H9 (cell line): ENCODE measurements at regions not wholly inside any gene's neighbourhood (a gene's known extent, or its start where the extent isn't known, plus 50 kb on each side); places are given as distances from the start of the nearest gene placed in this dataset.
"Not testable (repeated sequence)": the region's sequence is repeated elsewhere in the genome, so short reads cannot be mapped to it uniquely, and the experiment has no call there.

Source experiments
- DNase-seq: peaks from one replicate; pipeline ENCODE4 v3.0.0-alpha.2; 2017
- H2AFZ ChIP-seq: one replicate; pipeline ENCODE4 v1.6.1; 2013; ENCODE audit warnings: mild to moderate bottlenecking, low read length, control low read depth, moderate library complexity
- H2AK5ac ChIP-seq: 2 replicates; pipeline ENCODE4 v1.6.1; 2013; ENCODE audit warnings: low read length, control low read depth, mixed read lengths; ENCODE audit not compliant: insufficient read length
- H2BK120ac ChIP-seq: one replicate; pipeline ENCODE4 v1.6.1; 2013; ENCODE audit warnings: low read depth, mild to moderate bottlenecking, low read length, control low read depth, inconsistent platforms; ENCODE audit not compliant: poor library complexity, severe bottlenecking
- H2BK12ac ChIP-seq: 2 replicates; pipeline ENCODE4 v1.6.1; 2013; ENCODE audit warnings: low read length, control low read depth, mixed read lengths, low read depth; ENCODE audit not compliant: insufficient read length
- H2BK15ac ChIP-seq: 2 replicates; pipeline ENCODE4 v1.6.1; 2013; ENCODE audit warnings: low read depth, low read length, control low read depth
- H2BK20ac ChIP-seq: one replicate; pipeline ENCODE4 v1.6.1; 2013; ENCODE audit warnings: low read depth, mild to moderate bottlenecking, low read length, control low read depth, inconsistent platforms; ENCODE audit not compliant: poor library complexity, severe bottlenecking
- H2BK5ac ChIP-seq: 2 replicates; pipeline ENCODE4 v1.6.1; 2013; ENCODE audit warnings: low read length, control low read depth, mixed read lengths; ENCODE audit not compliant: insufficient read length
- H3K14ac ChIP-seq: 2 replicates; pipeline ENCODE4 v1.6.1; 2013; ENCODE audit warnings: low read length, control low read depth; ENCODE audit not compliant: insufficient read depth
- H3K18ac ChIP-seq: 2 replicates; pipeline ENCODE4 v1.6.1; 2013; ENCODE audit warnings: low read depth, mild to moderate bottlenecking, mixed read lengths, low read length, control low read depth; ENCODE audit not compliant: insufficient read length
- H3K23ac ChIP-seq: 2 replicates; pipeline ENCODE4 v1.6.1; 2013; ENCODE audit warnings: low read length, control low read depth, mixed read lengths, low read depth; ENCODE audit not compliant: insufficient read length
- H3K23me2 ChIP-seq: 2 replicates; pipeline ENCODE4 v1.6.1; 2013; ENCODE audit warnings: low read depth, mild to moderate bottlenecking, mixed read lengths, low read length, control low read depth; ENCODE audit not compliant: insufficient read length, poor library complexity, severe bottlenecking
- H3K27ac ChIP-seq: 2 replicates; pipeline ENCODE4 v1.5.1; 2013; ENCODE audit warnings: low read length, control low read depth, mixed read lengths, low read depth; ENCODE audit not compliant: insufficient read length
- H3K27me3 ChIP-seq: 2 replicates; pipeline ENCODE4 v1.6.1; 2013; ENCODE audit warnings: low read length, control low read depth, inconsistent platforms; ENCODE audit not compliant: insufficient read depth
- H3K4ac ChIP-seq: 2 replicates; pipeline ENCODE4 v1.6.1; 2013; ENCODE audit warnings: low read depth, mild to moderate bottlenecking, control low read depth, inconsistent platforms, low read length, moderate library complexity
- H3K4me1 ChIP-seq: 2 replicates; pipeline ENCODE4 v1.6.1; 2013; ENCODE audit warnings: low read length, control low read depth, inconsistent platforms; ENCODE audit not compliant: insufficient read depth
- H3K4me2 ChIP-seq: 2 replicates; pipeline ENCODE4 v1.6.1; 2013; ENCODE audit warnings: low read length, control low read depth, mixed read lengths; ENCODE audit not compliant: insufficient read length, insufficient read depth
- H3K56ac ChIP-seq: 2 replicates; pipeline ENCODE4 v1.6.1; 2013; ENCODE audit warnings: low read depth, mild to moderate bottlenecking, mixed read lengths, low read length, control low read depth; ENCODE audit not compliant: insufficient read length
- H3K79me1 ChIP-seq: 2 replicates; pipeline ENCODE4 v1.6.1; 2013; ENCODE audit warnings: low read depth, mild to moderate bottlenecking, moderate library complexity, low read length, control low read depth, inconsistent platforms; ENCODE audit not compliant: insufficient read depth, poor library complexity, severe bottlenecking
- H3K79me2 ChIP-seq: 2 replicates; pipeline ENCODE4 v1.6.1; 2013; ENCODE audit warnings: low read length, control low read depth, inconsistent platforms; ENCODE audit not compliant: insufficient read depth
- H3K9ac ChIP-seq: 2 replicates; pipeline ENCODE4 v1.6.1; 2013; ENCODE audit warnings: low read length, control low read depth, mixed read lengths; ENCODE audit not compliant: insufficient read length; ENCODE audit errors: extremely low read depth
- H3K9me3 ChIP-seq: one replicate; pipeline ENCODE4 v1.6.1; 2013; ENCODE audit warnings: low read depth, low read length, inconsistent platforms; ENCODE audit not compliant: control insufficient read depth
- H3T11ph ChIP-seq: one replicate; pipeline ENCODE4 v1.6.1; 2013; ENCODE audit warnings: mild to moderate bottlenecking, low read length, control low read depth, inconsistent platforms
- H4K20me1 ChIP-seq: one replicate; pipeline ENCODE4 v1.6.1; 2013; ENCODE audit not compliant: control insufficient read depth, insufficient read length, insufficient read depth
- H4K5ac ChIP-seq: 2 replicates; pipeline ENCODE4 v1.6.1; 2013; ENCODE audit warnings: low read depth, mild to moderate bottlenecking, mixed read lengths, low read length, control low read depth; ENCODE audit not compliant: insufficient read length
- H4K8ac ChIP-seq: replicated peaks from 2 replicates; pipeline ENCODE4 v1.6.1; 2013; ENCODE audit warnings: low read length, control low read depth, mixed read lengths, low read depth; ENCODE audit not compliant: insufficient read length
- H4K91ac ChIP-seq: 2 replicates; pipeline ENCODE4 v1.6.1; 2013; ENCODE audit warnings: low read depth, mild to moderate bottlenecking, moderate library complexity, mixed read lengths, low read length, control low read depth; ENCODE audit not compliant: insufficient read length
- H3K27ac Mint-ChIP-seq, 3 experiments: 2 replicates in 2 of 3; 3 replicates in 1 of 3; pipeline ENCODE4 v1.8.0; 2020 to 2021; ENCODE audit warnings: mixed read lengths in 3 of 3, mild to moderate bottlenecking in 1 of 3, moderate library complexity in 1 of 3
- H3K27me3 Mint-ChIP-seq: 2 replicates; pipeline ENCODE4 v1.8.0; 2021; ENCODE audit warnings: low read depth, mild to moderate bottlenecking, moderate library complexity, mixed read lengths
- H3K36me3 Mint-ChIP-seq, 3 experiments: 2 replicates in 2 of 3; 3 replicates in 1 of 3; pipeline ENCODE4 v1.8.0; 2020 to 2021; ENCODE audit warnings: low read depth in 3 of 3, mixed read lengths in 3 of 3; ENCODE audit not compliant: insufficient read depth in 1 of 3
- H3K4me1 Mint-ChIP-seq, 2 experiments: 2 replicates each; pipeline ENCODE4 v1.8.0; 2020; ENCODE audit warnings: mixed read lengths in 2 of 2
- H3K4me3 Mint-ChIP-seq, 2 experiments: 2 replicates in 1 of 2; 3 replicates in 1 of 2; pipeline ENCODE4 v1.8.0; 2020 to 2021; ENCODE audit warnings: mild to moderate bottlenecking in 2 of 2, mixed read lengths in 2 of 2, moderate library complexity in 1 of 2
- H3K9me3 Mint-ChIP-seq, 2 experiments: 2 replicates in 1 of 2; 3 replicates in 1 of 2; pipeline ENCODE4 v1.8.0; 2020; ENCODE audit warnings: mild to moderate bottlenecking in 2 of 2, mixed read lengths in 2 of 2, moderate library complexity in 1 of 2
- CTCF ChIP-seq: fragments of 200-600 bp; sonication (generic); conservative IDR thresholded peaks from 3 replicates; pipeline ENCODE4 v1.8.0; 2021; ENCODE audit warnings: antibody characterized with exemption, mild to moderate bottlenecking
- WGBS: extraction: QIAGEN DNeasy Blood & Tissue Kit; methylation state at CpG from one replicate; pipeline ENCODE4 v1.1.7; 2013; ENCODE audit warnings: missing lambda C conversion rate, low lambda C conversion rate, mixed read lengths; ENCODE audit not compliant: insufficient read length; ENCODE audit errors: extremely low coverage; 5-methylcytosine and 5-hydroxymethylcytosine counted together

- no peak overlapping the region for H3K27ac ChIP-seq
- TF ChIP-seq CTCF, result no peak
- H3K9me3 ChIP-seq, result peaks cover 20% of the 10 kb centered on the region
- H3K23ac ChIP-seq, result no peak overlapping the region
- Mint-ChIP-seq H3K9me3 (peaks cover 54 to 61% of the 10 kb centered on the region in 2 experiments), H3K36me3 (peaks cover 0 to 12% (median 6%) of the 10 kb centered on the region in 3 experiments; a peak in 4 of 7 replicates), H3K4me1 (peaks cover under 1 to 10% of the 10 kb centered on the region in 2 experiments; a peak in 3 of 4 replicates), H3K4me3 (no peak overlapping the region), H3K27ac (no peak overlapping the region), H3K27me3 (no peaks in the 10 kb centered on the region)
- no peak overlapping the region for H2BK5ac ChIP-seq
- no peak overlapping the region for H2AK5ac ChIP-seq
- no peaks in the 10 kb centered on the region for H4K20me1 ChIP-seq
- no peak overlapping the region for H4K5ac ChIP-seq
- H2BK12ac ChIP-seq, result no peak overlapping the region
- H3K79me2 ChIP-seq, result no peaks in the 10 kb centered on the region
- H3K4me1 ChIP-seq, result no peaks in the 10 kb centered on the region
- no peak overlapping the region for H4K8ac ChIP-seq
- no peak overlapping the region for H3K56ac ChIP-seq
- no peaks in the 10 kb centered on the region for H3K23me2 ChIP-seq
- no peaks in the 10 kb centered on the region for H3K79me1 ChIP-seq
- H3K27me3 ChIP-seq, result no peaks in the 10 kb centered on the region
- no CpG with 5 or more reads among the region's 3 CpGs for WGBS
- DNase-seq, result no peak
- H2BK15ac ChIP-seq, result no peak overlapping the region
- no peak overlapping the region for H3K4ac ChIP-seq
- H2AFZ ChIP-seq, result no peak overlapping the region
- no peak overlapping the region for H3K4me2 ChIP-seq
- H3K14ac ChIP-seq, result no peak overlapping the region
- H3T11ph ChIP-seq, result no peak overlapping the region
- H3K9ac ChIP-seq, result no peak overlapping the region
- no peak overlapping the region for H3K18ac ChIP-seq
- no peak overlapping the region for H2BK120ac ChIP-seq
- no peak overlapping the region for H4K91ac ChIP-seq
- no peak overlapping the region for H2BK20ac ChIP-seq
Measured at GRCh38 chrX:63525491-63525890, 174.4 kb upstream of the SPIN4 start.

GRCh38 chrX:63519368-63519767 lies 168.2 kb upstream of the SPIN4 start:
- not testable (repeated sequence) for H4K91ac ChIP-seq, H3K18ac ChIP-seq, H2BK5ac ChIP-seq, H2AFZ ChIP-seq, H3K23ac ChIP-seq, H2BK12ac ChIP-seq, H3T11ph ChIP-seq, H2BK120ac ChIP-seq, H3K27ac ChIP-seq, DNase-seq, H2BK15ac ChIP-seq, H2BK20ac ChIP-seq, H4K20me1 ChIP-seq, H3K23me2 ChIP-seq, H3K9ac ChIP-seq, H3K27me3 ChIP-seq, H3K79me2 ChIP-seq, H3K4ac ChIP-seq, H3K4me1 ChIP-seq, H3K14ac ChIP-seq, H3K4me2 ChIP-seq, H3K27me3 Mint-ChIP-seq, H2AK5ac ChIP-seq, H3K56ac ChIP-seq, H4K8ac ChIP-seq, H3K9me3 ChIP-seq, H4K5ac ChIP-seq, H3K79me1 ChIP-seq
- Mint-ChIP-seq H3K27ac (peak overlapping the region in 1 of 3 experiments; percentile 70; a peak in 1 of 7 replicates), H3K36me3 (peaks cover 4 to 11% (median 4%) of the 10 kb centered on the region in 3 experiments; a peak in 6 of 7 replicates), H3K4me3 (peak overlapping the region in 1 of 2 experiments; percentile 38; a peak in 1 of 5 replicates), H3K9me3 (peaks cover 38 to 53% of the 10 kb centered on the region in 2 experiments), H3K4me1 (peaks cover 7 to 12% of the 10 kb centered on the region in 2 experiments; a peak in 3 of 4 replicates)
- no CpG with 5 or more reads among the region's 11 CpGs for WGBS
